Stimulated activated CD4-positive, alpha-beta T cell treated with anti-CD3 and anti-CD28 coated beads, Interleukin-2, amount 100 ng/mL, for 24 hours (primary cell): ENCODE measurements at regions not wholly inside any gene's neighbourhood (a gene's known extent, or its start where the extent isn't known, plus 50 kb on each side); places are given as distances from the start of the nearest gene placed in this dataset.

Experiments
- DNase-seq, 2 donors: peaks; one replicate each; pipeline ENCODE4 v3.0.0-alpha.2; 2020

- DNase-seq, result no peak
These were observed 180.8 kb downstream of the PLPPR4 start for GRCh38 chr1:99445071-99445470.

GRCh38 chr1:99445486-99445885, 181.2 kb downstream of the PLPPR4 start:
- no peak for DNase-seq

- DNase-seq, result no peak
These were observed 183.4 kb downstream of the PLPPR4 start for GRCh38 chr1:99447721-99448120.

GRCh38 chr1:99455760-99456159, 190.2 kb upstream of the PALMD start:
- no peak for DNase-seq

GRCh38 chr1:99456536-99456935, 189.4 kb upstream of the PALMD start:
- DNase-seq, result no peak

- DNase-seq, result no peak
These were observed 188.3 kb upstream of the PALMD start for GRCh38 chr1:99457381-99458165.

GRCh38 chr1:99461499-99461898, 184.4 kb upstream of the PALMD start:
- DNase-seq, result no peak

- DNase-seq, result no peak
These were observed 181.2 kb upstream of the PALMD start for GRCh38 chr1:99464738-99465137.

- no peak for DNase-seq
These were observed 180.6 kb upstream of the PALMD start for GRCh38 chr1:99465176-99465900.

- DNase-seq, result no peak
These were observed 178.3 kb upstream of the PALMD start for GRCh38 chr1:99467645-99468044.

GRCh38 chr1:99469550-99469971, 176.4 kb upstream of the PALMD start:
- DNase-seq, result no peak

GRCh38 chr1:99472893-99473292, 173.0 kb upstream of the PALMD start:
- no peak for DNase-seq

GRCh38 chr1:99474350-99474893, 171.5 kb upstream of the PALMD start:
- no peak for DNase-seq

GRCh38 chr1:99476058-99476457, 169.9 kb upstream of the PALMD start:
- no peak for DNase-seq

GRCh38 chr1:99481391-99481996, 164.4 kb upstream of the PALMD start:
- DNase-seq, result peak; percentile 3 to 35

- no peak for DNase-seq
These were observed 163.6 kb upstream of the PALMD start for GRCh38 chr1:99482286-99482685.

GRCh38 chr1:99482750-99483149, 163.2 kb upstream of the PALMD start:
- no peak for DNase-seq

GRCh38 chr1:99490031-99490430, 155.9 kb upstream of the PALMD start:
- no peak for DNase-seq

- DNase-seq, result no peak
These were observed 149.8 kb upstream of the PALMD start for GRCh38 chr1:99496067-99496466.

GRCh38 chr1:99497690-99498089, 148.2 kb upstream of the PALMD start:
- DNase-seq, result no peak

GRCh38 chr1:99500541-99500940, 145.4 kb upstream of the PALMD start:
- DNase-seq, result no peak

GRCh38 chr1:99501871-99502270, 144.0 kb upstream of the PALMD start:
- DNase-seq, result no peak

GRCh38 chr1:99502400-99502799, 143.5 kb upstream of the PALMD start:
- no peak for DNase-seq

- no peak for DNase-seq
These were observed 142.6 kb upstream of the PALMD start for GRCh38 chr1:99503276-99503747.
